PFSK-1 (cell line): ENCODE measurements at regions not wholly inside any gene's neighbourhood (a gene's known extent, or its start where the extent isn't known, plus 50 kb on each side); places are given as distances from the start of the nearest gene placed in this dataset.

Source experiments
- FOXP2 ChIP-seq: optimal IDR thresholded peaks from 2 replicates; pipeline ENCODE3; 2011; ENCODE audit warnings: borderline replicate concordance, control low read depth, inconsistent platforms; ENCODE audit not compliant: insufficient read depth; ENCODE audit errors: extremely low read length, extremely low read depth
- POLR2AphosphoS5 ChIP-seq: IDR thresholded peaks from 2 replicates; pipeline ENCODE4 v1.6.1; 2012; ENCODE audit warnings: low read depth, mild to moderate bottlenecking, control low read depth, low read length, moderate library complexity
- REST ChIP-seq, 2 experiments: IDR thresholded peaks; 2 replicates each; pipeline versions ENCODE4 v1.6.1 to v1.8.0; 2011 to 2012; ENCODE audit warnings: low read depth in 2 of 2, low read length in 2 of 2, control low read depth in 1 of 2, inconsistent platforms in 1 of 2, mild to moderate bottlenecking in 1 of 2, moderate library complexity in 1 of 2; ENCODE audit not compliant: insufficient read depth in 1 of 2
- SIN3A ChIP-seq: IDR thresholded peaks from 2 replicates; pipeline ENCODE4 v1.6.1; 2012; ENCODE audit warnings: mild to moderate bottlenecking, low read length, moderate library complexity, borderline replicate concordance; ENCODE audit not compliant: insufficient read depth
- TAF1 ChIP-seq: IDR thresholded peaks from 2 replicates; pipeline ENCODE4 v1.6.1; 2012; ENCODE audit warnings: low read length, control low read depth, borderline replicate concordance; ENCODE audit not compliant: insufficient read depth

- TF ChIP-seq REST (IDR thresholded peaks at IDR 0.05; ENCODE audit: insufficient read depth in 1 of 2, low read depth in 2 of 2, low read length in 2 of 2), result no peak
- TF ChIP-seq POLR2AphosphoS5, result no peak
- TF ChIP-seq FOXP2, result no peak
Observed at GRCh38 chr5:89457411-89458331, 574.7 kb upstream of the MEF2C start.

GRCh38 chr5:89452081-89452480 is 569.1 kb upstream of the MEF2C start:
- TF ChIP-seq REST (IDR thresholded peaks at IDR 0.05; ENCODE audit: insufficient read depth in 1 of 2, low read depth in 2 of 2, low read length in 2 of 2) (no peak), POLR2AphosphoS5 (no peak), TAF1 (no peak), FOXP2 (no peak), SIN3A (no peak)

GRCh38 chr5:89451263-89451662 is 568.3 kb upstream of the MEF2C start:
- TF ChIP-seq REST (IDR thresholded peaks at IDR 0.05; ENCODE audit: insufficient read depth in 1 of 2, low read depth in 2 of 2, low read length in 2 of 2) (no peak), SIN3A (no peak), TAF1 (no peak), FOXP2 (no peak), POLR2AphosphoS5 (no peak)

- no peak for TF ChIP-seq SIN3A
- TF ChIP-seq POLR2AphosphoS5, result no peak
- no peak for TF ChIP-seq FOXP2
- TF ChIP-seq REST (IDR thresholded peaks at IDR 0.05; ENCODE audit: insufficient read depth in 1 of 2, low read depth in 2 of 2, low read length in 2 of 2), result no peak
- no peak for TF ChIP-seq TAF1
Observed at GRCh38 chr5:89450149-89450538, 567.2 kb upstream of the MEF2C start.
